ENCODE measurements at regions not wholly inside any gene's neighbourhood (a gene's known extent, or its start where the extent isn't known, plus 50 kb on each side); places are given as distances from the start of the nearest gene placed in this dataset.
"Not testable (repeated sequence)": the region's sequence is repeated elsewhere in the genome, so short reads cannot be mapped to it uniquely, and the experiment has no call there.

GRCh38 chr13:73310366-73310765 is 251.6 kb downstream of the KLF5 start:
- no peak for DNase-seq

- DNase-seq: no peak
Observed at GRCh38 chr13:73307481-73307880, 248.7 kb downstream of the KLF5 start.

GRCh38 chr13:73306688-73307087 is 247.9 kb downstream of the KLF5 start:
- DNase-seq: no peak

DNA sequence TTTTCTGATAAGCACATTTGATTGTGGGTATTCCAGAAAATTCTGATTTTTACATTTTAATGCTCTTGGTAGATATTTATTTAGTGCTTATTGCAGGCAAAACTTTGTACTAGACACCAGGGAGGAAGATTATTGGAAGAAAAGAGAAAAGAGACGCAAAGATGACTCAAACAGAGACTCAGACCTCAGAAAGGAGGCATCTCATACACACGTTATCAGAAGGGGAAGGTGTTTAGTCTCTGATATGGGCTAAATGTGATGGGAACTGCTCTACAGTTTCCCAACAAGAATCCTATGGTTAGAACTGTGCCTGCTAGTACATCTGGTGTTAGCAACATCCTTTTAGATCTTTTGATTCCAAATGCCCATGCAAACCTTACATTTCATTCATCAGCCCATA is 245.6 kb downstream of the KLF5 start:
- DNase-seq: no peak

GRCh38 chr13:73303851-73304250 is 245.0 kb downstream of the KLF5 start:
- DNase-seq: no peak

DNA sequence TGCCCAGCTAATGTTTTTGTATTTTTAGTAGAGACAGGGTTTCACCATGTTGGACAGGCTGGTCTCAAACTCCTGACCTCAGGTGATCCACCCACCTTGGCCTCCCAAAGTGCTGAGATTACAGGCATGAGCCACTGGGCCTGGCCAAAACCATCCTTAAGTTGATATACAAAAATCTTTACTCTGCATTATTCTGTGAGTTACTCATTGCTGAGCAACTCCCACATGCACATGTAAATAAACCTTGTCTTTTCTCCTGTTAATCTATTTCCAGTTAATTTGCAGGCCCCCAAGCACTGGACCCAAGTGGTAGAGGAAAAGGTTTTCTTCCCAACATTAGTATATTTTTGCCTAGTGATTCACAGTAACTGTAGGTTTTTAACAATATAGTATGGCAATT is 242.8 kb downstream of the KLF5 start:
- not testable (repeated sequence) for DNase-seq

DNA sequence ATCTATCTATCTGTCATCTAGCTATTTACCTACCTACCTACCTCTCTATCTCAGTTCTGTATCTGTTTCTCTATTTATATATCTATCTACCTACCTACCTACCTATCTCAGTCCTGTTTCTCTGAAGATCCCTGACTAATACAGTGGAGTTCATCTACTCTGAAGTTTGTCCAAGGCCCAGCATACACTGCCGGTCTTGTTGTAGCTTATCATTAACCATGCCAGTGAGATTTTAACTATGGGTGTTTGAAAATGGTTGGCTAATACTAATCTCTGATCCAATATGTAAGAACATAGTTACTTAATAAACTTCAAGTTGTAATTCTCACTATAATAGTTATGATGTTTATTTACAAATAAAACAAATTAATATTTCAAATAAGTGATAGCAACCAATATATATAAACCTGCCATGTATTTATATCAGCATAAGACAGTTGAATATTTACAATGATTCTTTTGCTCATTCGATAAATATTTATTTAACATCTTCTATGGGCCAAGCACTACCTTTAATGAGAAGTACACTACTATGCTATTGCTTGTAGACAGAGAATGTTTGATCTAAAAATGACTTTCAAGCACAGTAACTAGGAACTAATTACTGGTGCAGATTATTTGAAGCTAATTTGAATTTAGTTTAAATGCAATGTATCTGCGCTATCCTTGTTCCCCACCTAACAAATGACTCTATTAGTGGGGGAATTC is 242.1 kb downstream of the KLF5 start:
- no peak for DNase-seq

DNA sequence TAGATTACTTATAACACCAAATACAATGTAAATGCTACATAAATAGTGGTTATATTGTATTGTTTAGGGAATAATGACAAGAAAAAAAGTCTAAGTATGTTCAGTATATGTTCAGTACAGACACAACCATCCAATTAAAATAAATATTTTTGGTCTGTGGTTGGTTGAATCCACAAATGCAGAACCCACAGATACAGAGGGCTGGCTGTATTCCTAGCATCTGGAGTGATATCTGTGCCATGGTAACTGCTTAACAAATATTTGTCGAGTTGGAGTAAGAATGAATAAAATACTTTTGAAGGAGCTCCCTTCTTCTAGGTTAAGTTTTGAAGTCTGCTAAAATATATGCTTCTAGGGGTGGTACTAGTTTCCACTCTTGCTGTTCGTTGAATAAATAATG is 241.0 kb downstream of the KLF5 start:
- DNase-seq: no peak

DNA sequence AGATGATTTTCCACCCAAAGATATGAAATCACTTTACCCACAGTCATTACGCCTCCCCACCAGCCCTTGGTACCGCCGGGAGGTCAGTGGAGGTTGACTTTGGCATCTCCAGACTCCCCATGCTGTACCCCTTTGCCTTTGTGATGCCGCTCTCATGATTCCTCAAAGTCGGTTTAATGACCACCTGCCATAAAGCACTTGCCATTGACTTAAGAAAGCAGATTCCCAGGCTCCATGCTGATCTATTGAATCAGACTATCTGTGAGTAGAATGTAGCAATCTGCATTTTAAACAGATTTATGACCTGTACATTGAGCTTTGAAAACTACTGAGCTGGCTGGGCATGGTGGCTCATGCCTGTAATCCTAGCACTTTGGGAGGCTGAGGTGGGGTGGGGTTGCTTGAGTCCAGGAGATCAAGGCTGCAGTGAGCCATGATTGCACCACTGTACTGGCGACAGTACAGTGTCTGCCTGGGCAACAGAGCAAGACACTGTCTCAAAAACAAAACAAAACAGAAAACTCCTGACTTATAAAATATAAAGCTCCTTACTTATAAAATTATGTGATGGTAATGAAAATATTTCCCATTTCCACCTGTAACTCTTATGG is 235.2 kb downstream of the KLF5 start:
- no peak for DNase-seq

GRCh38 chr13:73292127-73292526 is 233.3 kb downstream of the KLF5 start:
- no peak for DNase-seq

DNA sequence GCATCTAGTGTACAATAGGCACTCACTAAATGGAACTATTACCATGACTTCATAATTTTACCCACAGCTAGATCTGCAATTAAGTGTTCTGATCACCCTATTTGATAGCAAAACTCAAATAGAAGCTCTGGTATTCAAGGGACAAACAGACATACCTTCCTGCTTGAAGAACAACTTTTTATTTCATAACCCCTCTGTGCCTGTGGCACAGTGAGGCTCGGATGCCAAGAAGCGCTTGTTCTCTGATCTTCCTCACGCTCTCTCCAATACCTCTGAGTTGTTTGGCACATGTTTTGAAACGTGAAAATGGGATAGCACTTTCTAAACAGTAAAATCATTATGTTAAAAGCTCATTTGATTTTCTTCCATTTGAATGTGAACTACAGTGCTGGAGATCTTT is 232.0 kb downstream of the KLF5 start:
- DNase-seq: no peak

- no peak for DNase-seq
Observed at GRCh38 chr13:73288596-73288995, 229.8 kb downstream of the KLF5 start.

- DNase-seq: no peak
Observed at GRCh38 chr13:73287831-73288230, 229.0 kb downstream of the KLF5 start.

- DNase-seq: no peak
Observed at GRCh38 chr13:73286942-73287620, 228.3 kb downstream of the KLF5 start.

GRCh38 chr13:73286177-73286576 is 227.4 kb downstream of the KLF5 start:
- DNase-seq: no peak

DNA sequence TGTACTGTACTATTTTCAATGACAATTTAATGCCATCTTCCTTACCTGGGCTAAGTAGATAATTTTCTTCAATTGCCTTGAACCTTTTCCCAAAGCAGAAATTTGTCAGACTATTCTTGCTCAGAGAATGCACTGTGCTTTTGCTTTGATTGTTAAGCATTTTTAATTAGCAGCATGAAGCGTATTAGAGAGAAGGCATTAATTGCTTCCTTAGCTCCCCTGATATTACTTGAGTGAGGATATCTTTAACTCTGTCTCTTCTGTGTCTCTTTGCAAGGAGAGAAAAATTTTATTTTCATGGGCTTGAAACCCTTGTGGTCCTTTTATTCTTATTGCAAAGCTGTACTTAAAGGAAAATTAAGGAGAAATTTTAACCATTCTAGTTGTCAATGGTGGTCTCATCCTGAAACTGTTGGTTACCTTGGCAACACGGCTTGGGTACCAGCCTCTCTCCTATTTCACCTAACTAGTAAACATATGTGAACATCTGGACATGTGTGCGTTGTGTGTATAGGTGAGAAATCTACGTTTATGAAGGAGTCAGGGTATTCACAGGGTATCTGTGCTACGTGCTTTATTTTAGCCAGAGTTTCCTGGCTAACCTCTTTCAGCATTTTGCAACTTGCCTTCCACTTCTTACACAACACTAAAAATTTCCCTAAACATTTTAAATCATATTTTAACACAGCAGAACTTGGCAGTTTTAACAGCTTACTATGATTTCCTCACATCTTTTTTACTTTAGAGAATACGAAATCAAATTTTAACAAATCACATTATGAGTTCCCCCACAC is 225.5 kb downstream of the KLF5 start:
- DNase-seq: no peak

DNA sequence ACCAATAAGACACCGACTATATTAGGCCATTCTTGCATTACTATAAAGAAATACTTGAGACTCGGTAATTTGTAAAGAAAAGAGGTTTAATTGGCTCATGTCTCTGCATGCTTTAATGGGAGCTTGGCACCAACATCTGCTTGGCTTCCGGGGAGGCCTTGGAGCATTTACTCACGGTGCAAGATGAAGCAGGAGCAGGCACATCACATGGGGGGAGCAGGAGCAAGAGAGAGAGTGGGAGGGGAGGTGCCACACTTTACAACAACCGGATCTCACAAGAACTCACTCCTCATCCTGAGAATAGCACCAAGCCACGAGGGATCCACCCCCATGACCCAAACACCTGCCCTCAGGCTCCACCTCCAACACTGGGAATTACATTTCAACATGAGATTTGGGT is 224.8 kb downstream of the KLF5 start:
- no peak for DNase-seq

DNA sequence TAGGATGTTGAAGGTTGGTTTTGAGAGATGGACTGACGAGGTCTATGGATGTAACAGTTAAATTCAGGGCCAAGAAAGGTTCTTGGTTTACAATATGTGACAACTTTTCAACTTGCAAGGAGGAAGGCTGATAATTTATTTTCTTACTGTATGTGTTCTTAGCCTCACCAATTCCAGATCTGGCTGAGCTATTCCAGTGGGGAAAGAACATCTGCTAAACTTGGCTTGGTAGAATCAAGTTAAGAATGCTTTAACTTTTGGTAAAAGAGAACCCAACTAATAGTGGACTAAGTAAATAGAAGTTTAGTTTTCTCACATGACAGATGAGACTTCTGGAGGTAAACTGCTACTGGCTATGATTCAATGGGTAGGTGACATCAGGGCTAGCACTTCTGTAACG is 222.9 kb downstream of the KLF5 start:
- DNase-seq: no peak

- no peak for DNase-seq
Observed at GRCh38 chr13:73278186-73278585, 219.4 kb downstream of the KLF5 start.

GRCh38 chr13:73275163-73275562 is 216.4 kb downstream of the KLF5 start:
- no peak for DNase-seq

GRCh38 chr13:73274147-73274546 is 215.3 kb downstream of the KLF5 start:
- no peak for DNase-seq

- no peak for DNase-seq
Observed at GRCh38 chr13:73273745-73274144, 214.9 kb downstream of the KLF5 start.

- no peak for DNase-seq
Observed at GRCh38 chr13:73273276-73273675, 214.5 kb downstream of the KLF5 start.

DNA sequence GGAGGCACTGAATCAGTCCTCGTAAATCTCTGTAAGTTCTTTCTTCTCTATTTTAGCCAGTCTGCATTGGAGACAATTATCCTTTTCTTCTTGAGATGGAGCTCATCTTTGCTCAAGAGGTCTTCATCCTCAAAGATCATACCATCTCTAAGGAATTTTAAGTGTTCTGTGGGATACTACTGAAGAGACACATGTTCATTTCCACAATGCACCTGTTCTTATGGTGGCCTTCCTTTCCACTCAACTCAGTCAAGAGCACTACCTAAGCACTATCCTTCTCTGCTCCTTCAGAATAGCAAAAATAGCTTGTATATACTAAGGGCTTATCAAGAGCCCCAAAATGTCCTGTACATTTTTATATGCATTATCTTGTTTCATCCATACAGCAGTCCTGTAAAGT is 214.0 kb downstream of the KLF5 start:
- no peak for DNase-seq

All from SHP77 (cell line).